Endothelial cell of hepatic sinusoid (primary cell): ENCODE measurements at regions not wholly inside any gene's neighbourhood (a gene's known extent, or its start where the extent isn't known, plus 50 kb on each side); places are given as distances from the start of the nearest gene placed in this dataset.

ENCODE experiments used
- in situ Hi-C: cut with HindIII; loops from 2 replicates; pipeline ENCODE4 v1.10.0; 2017; ENCODE audit warnings: low sequenced_read_pairs

GRCh38 chr11:70568035-70568813, 169.9 kb downstream of the CTTN start:
- in situ Hi-C loops = no loop called here

GRCh38 chr11:70568814-70569617, 170.7 kb downstream of the CTTN start:
- in situ Hi-C loops = no loop called here

- in situ Hi-C loops = no loop called here
Observed at GRCh38 chr11:70569618-70569890, 171.2 kb downstream of the CTTN start.

GRCh38 chr11:70569996-70570692, 171.8 kb downstream of the CTTN start:
- in situ Hi-C loops = loop anchor here (5.0 kb wide), 1 partner anchor 77 kb away; no protein-coding TSS in a partner anchor

- in situ Hi-C loops = loop anchor here (5.0 kb wide), 1 partner anchor 76 kb away; no protein-coding TSS in a partner anchor
Observed at GRCh38 chr11:70570693-70571395, 172.5 kb downstream of the CTTN start.

- in situ Hi-C loops = loop anchor here (5.0 kb wide), 1 partner anchor 74 kb away; no protein-coding TSS in a partner anchor
Observed at GRCh38 chr11:70572974-70573260, 174.6 kb downstream of the CTTN start.

- in situ Hi-C loops = loop anchor here (5.0 kb wide), 1 partner anchor 74 kb away; no protein-coding TSS in a partner anchor
Observed at GRCh38 chr11:70573701-70574151, 175.4 kb downstream of the CTTN start.

- in situ Hi-C loops = loop anchor here (5.0 kb wide), 1 partner anchor 72 kb away; no protein-coding TSS in a partner anchor
Observed at GRCh38 chr11:70574725-70575347, 176.5 kb downstream of the CTTN start.

GRCh38 chr11:70575396-70576060, 177.2 kb downstream of the CTTN start:
- in situ Hi-C loops = no loop called here

GRCh38 chr11:70577258-70577603, 178.9 kb downstream of the CTTN start:
- in situ Hi-C loops = no loop called here

GRCh38 chr11:70577948-70578347, 179.6 kb downstream of the CTTN start:
- in situ Hi-C loops = no loop called here

- in situ Hi-C loops = no loop called here
Observed at GRCh38 chr11:70578371-70578770, 180.0 kb downstream of the CTTN start.

GRCh38 chr11:70578831-70579230, 180.5 kb downstream of the CTTN start:
- in situ Hi-C loops = no loop called here

- in situ Hi-C loops = no loop called here
Observed at GRCh38 chr11:70579316-70579955, 181.1 kb downstream of the CTTN start.

GRCh38 chr11:70580036-70580805, 181.9 kb downstream of the CTTN start:
- in situ Hi-C loops = no loop called here

- in situ Hi-C loops = no loop called here
Observed at GRCh38 chr11:70581991-70582885, 183.9 kb downstream of the CTTN start.

- in situ Hi-C loops = no loop called here
Observed at GRCh38 chr11:70582886-70583641, 184.7 kb downstream of the CTTN start.
